Muscle of leg (tissue), 3 donors: ENCODE measurements at regions not wholly inside any gene's neighbourhood (a gene's known extent, or its start where the extent isn't known, plus 50 kb on each side); places are given as distances from the start of the nearest gene placed in this dataset.

ENCODE experiments used
- DNase-seq: peaks from one replicate; pipeline ENCODE4 v3.0.0; 2013
- H3K27ac ChIP-seq: one replicate; pipeline ENCODE4 v1.5.1; 2013; ENCODE audit warnings: mild to moderate bottlenecking, low read length, control low read depth
- H3K27me3 ChIP-seq: one replicate; pipeline ENCODE4 v1.6.1; 2013; ENCODE audit warnings: low read length; ENCODE audit not compliant: control insufficient read depth, insufficient read depth
- H3K36me3 ChIP-seq: one replicate; pipeline ENCODE4 v1.6.1; 2013; ENCODE audit warnings: low read length; ENCODE audit not compliant: control insufficient read depth, insufficient read depth
- H3K4me1 ChIP-seq: one replicate; pipeline ENCODE4 v1.6.1; 2013; ENCODE audit warnings: low read length; ENCODE audit not compliant: control insufficient read depth, insufficient read depth
- H3K4me3 ChIP-seq: one replicate; pipeline ENCODE4 v1.5.1; 2013; ENCODE audit warnings: low read length, control low read depth
- H3K9me3 ChIP-seq: replicated peaks from 2 replicates; pipeline ENCODE4 v1.6.1; 2013; ENCODE audit warnings: low read depth, low read length; ENCODE audit not compliant: control insufficient read depth
- WGBS: methylation state at CpG from one replicate; pipeline ENCODE4 v1.1.5; 2013; ENCODE audit warnings: missing lambda C conversion rate; ENCODE audit not compliant: insufficient coverage; 5-methylcytosine and 5-hydroxymethylcytosine counted together

DNA sequence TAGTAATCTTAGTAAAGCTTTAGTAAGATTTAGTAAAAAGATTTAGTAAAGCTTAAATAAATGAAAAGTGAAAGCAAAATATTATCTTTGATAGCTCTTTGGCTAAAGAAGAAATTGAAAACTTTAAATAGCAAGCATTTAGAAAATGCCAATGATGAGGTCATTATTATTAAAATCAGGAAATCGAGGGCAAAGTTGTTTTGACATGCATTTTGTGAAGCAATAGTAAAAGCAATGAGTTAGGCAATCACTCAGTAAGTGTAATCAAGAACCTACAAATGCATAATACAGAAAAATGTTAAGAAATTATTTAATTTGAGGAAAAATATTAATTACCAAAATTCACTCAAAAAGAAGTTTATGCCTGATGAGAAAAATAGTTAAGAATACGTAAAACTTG lies 280.3 kb upstream of the MME start:
- H3K9me3 ChIP-seq, result no peaks in the 10 kb centered on the region
- H3K4me1 ChIP-seq, result no peaks in the 10 kb centered on the region
- H3K4me3 ChIP-seq, result no peak overlapping the region
- H3K36me3 ChIP-seq, result no peaks in the 10 kb centered on the region
- no peak overlapping the region for H3K27ac ChIP-seq
- DNase-seq, result no peak
- no peaks in the 10 kb centered on the region for H3K27me3 ChIP-seq
- no CpG with 5 or more reads among the region's 2 CpGs for WGBS

DNA sequence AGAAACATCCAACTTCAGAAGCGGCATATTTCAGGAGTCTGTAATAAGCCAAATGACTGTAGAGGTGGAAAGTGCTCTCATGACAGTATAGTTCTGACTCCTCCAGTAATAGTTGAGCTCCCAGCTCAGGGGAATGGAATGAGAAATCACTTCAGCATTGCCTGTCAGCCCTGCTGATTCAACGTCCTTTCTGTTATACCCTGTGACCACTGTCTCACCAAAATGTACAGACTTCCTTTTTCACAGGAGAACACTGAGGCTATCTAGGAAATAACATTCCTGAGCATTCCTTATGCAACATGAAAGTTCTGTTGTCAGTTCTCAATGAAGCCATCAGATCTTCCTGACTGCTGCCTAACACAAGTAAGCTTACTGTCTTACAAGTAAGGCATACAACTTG lies 284.5 kb upstream of the MME start:
- Histone ChIP-seq H3K9me3 (no peaks in the 10 kb centered on the region), H3K4me1 (no peaks in the 10 kb centered on the region), H3K4me3 (no peak overlapping the region), H3K36me3 (no peaks in the 10 kb centered on the region), H3K27ac (no peak overlapping the region), H3K27me3 (no peaks in the 10 kb centered on the region)
- 0% methylated on average over 1 of the region's 2 CpGs for WGBS
- peak; percentile 39 for DNase-seq

DNA sequence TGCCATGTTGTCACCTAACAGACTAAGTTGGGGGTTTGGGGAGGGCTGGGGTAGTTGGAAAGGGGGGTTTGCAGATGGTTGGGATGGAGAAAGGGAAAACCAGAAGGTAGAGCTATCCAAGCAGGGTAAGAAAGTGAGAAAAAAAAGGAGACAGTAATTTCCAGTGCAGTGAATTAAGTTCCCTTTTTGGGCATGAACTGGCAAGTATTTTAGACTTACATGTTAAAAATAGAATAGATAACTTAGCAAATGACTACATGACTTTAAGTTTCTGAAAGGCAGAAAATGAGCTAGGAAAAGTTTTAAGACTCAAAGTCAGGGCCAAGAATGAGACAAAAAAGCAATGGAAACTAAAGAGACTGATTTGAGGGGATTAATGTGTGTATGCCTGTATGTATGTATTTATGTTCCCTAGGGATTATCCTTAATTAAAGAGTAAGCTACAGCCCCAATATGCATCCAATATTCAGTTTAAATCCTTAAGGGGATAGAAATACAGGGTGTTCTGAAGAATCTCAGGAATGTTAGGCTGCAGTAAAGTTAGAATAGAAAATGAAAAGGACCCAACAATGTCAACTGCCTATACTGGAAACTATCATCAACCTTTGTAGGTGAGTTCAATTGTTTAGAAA lies 285.2 kb upstream of the MME start:
- no peak overlapping the region for H3K27ac ChIP-seq
- H3K4me3 ChIP-seq, result no peak overlapping the region
- DNase-seq, result peak; percentile 20

DNA sequence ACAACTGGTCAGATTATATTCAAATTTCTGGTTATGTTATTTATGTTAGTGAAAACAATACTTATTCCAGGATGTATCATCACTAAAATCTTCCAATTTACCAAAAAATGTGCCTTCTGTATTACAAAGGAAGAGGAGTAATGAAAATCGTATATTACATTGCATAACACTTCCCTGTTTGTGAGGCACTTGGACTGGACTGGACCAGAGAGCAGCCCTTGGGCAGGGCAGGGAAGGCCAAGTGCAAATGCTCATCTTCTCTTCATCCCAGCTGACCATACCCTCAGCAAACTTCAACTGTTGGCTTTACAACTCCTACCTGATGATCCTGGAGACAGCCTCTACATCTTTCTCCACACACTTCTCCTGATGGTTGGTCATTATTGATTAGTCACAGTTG lies 285.7 kb upstream of the MME start:
- Histone ChIP-seq H3K27ac (no peak overlapping the region), H3K4me1 (no peaks in the 10 kb centered on the region), H3K27me3 (no peaks in the 10 kb centered on the region), H3K36me3 (no peaks in the 10 kb centered on the region), H3K4me3 (no peak overlapping the region), H3K9me3 (no peaks in the 10 kb centered on the region)
- no peak for DNase-seq
- WGBS, result no CpG with 5 or more reads among the region's 1 CpG

More for the DNA sequence above, 285.2 kb upstream of the MME start:
- no peaks in the 10 kb centered on the region for H3K36me3 ChIP-seq
- H3K9me3 ChIP-seq, result no peaks in the 10 kb centered on the region
- no peaks in the 10 kb centered on the region for H3K4me1 ChIP-seq
- no peaks in the 10 kb centered on the region for H3K27me3 ChIP-seq

DNA sequence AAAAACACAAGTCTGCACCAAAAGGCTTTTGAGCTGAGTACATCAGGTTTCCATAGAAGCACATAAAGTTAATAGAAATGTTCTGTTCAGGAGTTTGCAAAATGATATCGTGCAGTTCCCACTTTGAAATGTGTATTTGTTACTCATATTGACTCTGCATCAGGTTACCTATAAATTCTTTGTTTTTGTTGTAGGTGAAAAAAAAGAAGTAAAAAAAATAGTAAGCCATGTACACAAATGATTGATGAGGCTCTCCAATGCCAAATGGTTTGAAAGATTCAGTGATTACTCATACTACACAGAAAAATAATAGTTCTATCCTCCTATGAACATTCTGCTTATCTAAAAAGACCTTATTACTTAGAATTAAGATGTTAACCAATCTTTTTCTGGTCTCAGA lies 287.3 kb upstream of the MME start:
- Histone ChIP-seq H3K4me3 (no peak overlapping the region), H3K36me3 (no peaks in the 10 kb centered on the region), H3K9me3 (no peaks in the 10 kb centered on the region), H3K4me1 (no peaks in the 10 kb centered on the region), H3K27ac (no peak overlapping the region), H3K27me3 (no peaks in the 10 kb centered on the region)
- DNase-seq, result no peak
- WGBS, result no CpG with 5 or more reads among the region's 1 CpG

DNA sequence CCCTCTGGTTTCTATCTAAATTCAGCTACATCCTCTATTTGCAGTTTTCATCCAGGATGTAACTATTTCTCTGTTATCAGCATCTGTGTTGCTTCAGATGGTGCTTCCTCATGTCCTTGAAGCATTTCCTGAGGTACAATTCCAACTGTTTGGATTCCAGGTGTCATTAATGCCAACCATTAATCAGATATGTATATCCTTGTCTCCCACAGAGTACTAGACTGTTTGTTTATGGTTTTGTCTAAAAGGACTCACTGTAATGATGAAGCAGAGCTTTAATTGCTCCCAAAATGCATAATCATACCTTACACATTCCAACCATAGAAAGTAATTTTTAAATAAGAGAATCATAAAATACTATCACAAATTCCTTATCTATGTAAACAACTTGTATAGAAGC lies 288.5 kb upstream of the MME start:
- H3K4me3 ChIP-seq, result no peak overlapping the region
- H3K36me3 ChIP-seq, result no peaks in the 10 kb centered on the region
- no peaks in the 10 kb centered on the region for H3K27me3 ChIP-seq
- no peaks in the 10 kb centered on the region for H3K9me3 ChIP-seq
- DNase-seq, result no peak
- no peaks in the 10 kb centered on the region for H3K4me1 ChIP-seq
- H3K27ac ChIP-seq, result no peak overlapping the region

DNA sequence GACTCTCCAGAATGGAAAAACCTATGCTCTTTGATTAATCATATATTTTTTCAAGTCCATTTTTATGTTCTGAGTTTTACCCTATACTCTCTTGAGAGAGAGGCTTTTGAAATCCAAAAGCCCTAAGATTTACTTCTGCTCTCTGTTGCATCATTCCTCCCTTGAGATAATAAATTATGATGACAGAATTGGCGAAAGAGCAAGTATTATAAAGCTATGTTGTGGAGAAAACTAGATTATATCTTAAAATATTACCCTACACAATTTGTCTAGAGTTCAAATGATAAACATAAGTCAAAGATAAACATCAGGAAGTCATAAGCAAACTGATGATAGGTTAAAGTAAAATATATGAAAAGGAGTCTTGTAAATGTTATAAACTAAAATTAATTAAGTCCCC lies 293.4 kb upstream of the MME start:
- Histone ChIP-seq H3K36me3 (no peaks in the 10 kb centered on the region), H3K27me3 (no peaks in the 10 kb centered on the region), H3K27ac (no peak overlapping the region), H3K4me3 (no peak overlapping the region), H3K4me1 (no peaks in the 10 kb centered on the region), H3K9me3 (no peaks in the 10 kb centered on the region)
- no CpG with 5 or more reads among the region's 1 CpG for WGBS
- DNase-seq, result peak; percentile 56

DNA sequence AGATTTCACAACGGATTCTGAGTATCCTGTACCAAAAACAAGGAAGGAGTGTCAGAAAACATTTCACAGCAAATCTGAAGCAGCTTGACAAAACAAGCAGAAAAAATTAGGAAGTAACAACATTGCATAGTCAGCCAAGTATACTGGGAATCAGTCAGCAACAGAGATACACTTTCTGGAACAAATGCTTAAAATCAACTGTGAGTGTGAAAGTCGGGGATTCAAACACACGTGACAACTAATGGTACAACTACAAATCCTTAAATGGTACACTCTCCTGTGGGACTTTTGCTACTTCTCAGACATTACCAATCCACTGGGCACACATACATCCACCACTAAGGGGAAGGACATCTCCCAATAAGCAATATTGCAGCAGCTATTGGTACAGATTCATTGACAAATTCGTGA lies 296.6 kb upstream of the MME start:
- Histone ChIP-seq H3K4me3 (no peak overlapping the region), H3K27ac (no peak overlapping the region), H3K4me1 (no peaks in the 10 kb centered on the region), H3K36me3 (no peaks in the 10 kb centered on the region), H3K27me3 (no peaks in the 10 kb centered on the region), H3K9me3 (no peaks in the 10 kb centered on the region)
- WGBS, result no CpG with 5 or more reads among the region's 4 CpGs
- DNase-seq, result peak; percentile 72

DNA sequence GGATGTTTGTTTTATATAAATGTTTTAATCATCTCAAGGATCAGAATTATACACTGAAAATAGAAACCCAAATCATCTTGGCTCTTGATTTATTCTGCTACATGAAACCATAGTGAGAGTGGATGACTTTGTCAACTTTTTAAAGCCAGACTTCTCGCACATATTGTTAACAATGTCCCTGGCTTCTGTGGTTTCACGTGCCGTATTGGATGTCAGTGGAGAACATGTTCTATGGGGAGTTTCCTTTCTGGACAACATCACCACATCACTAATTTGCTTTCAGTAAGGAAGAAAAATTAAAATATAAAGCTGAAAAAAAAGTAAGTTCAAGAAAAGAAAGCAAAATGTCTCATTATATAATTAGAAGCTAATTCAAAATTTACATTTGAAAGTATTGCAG lies 297.1 kb upstream of the MME start:
- H3K27me3 ChIP-seq, result no peaks in the 10 kb centered on the region
- no peak overlapping the region for H3K4me3 ChIP-seq
- peak; percentile 40 for DNase-seq
- H3K4me1 ChIP-seq, result no peaks in the 10 kb centered on the region
- H3K36me3 ChIP-seq, result no peaks in the 10 kb centered on the region
- no peaks in the 10 kb centered on the region for H3K9me3 ChIP-seq
- WGBS, result no CpG with 5 or more reads among the region's 3 CpGs
- no peak overlapping the region for H3K27ac ChIP-seq

DNA sequence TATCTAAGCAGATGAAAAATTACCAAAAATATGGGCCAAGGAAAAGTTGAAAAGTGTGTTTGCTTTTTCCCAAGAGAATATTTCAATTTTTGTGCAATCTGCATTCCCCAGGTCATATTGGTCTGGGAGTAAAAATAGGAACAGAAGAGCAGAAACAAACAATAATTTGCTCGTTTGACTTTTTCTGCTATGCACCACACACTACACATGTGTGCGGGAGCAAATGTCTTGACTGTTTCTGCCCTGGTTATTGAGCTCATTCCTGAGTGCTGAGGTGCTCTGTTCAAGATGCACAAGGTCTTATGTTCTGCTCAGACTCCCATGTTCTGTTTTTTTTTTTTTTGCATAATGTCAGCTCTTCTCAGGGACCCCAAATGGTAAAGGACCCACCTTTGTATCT lies 298.0 kb upstream of the MME start:
- no peak overlapping the region for H3K27ac ChIP-seq
- WGBS, result 58% methylated on average over 2 of the region's 2 CpGs
- no peak for DNase-seq

DNA sequence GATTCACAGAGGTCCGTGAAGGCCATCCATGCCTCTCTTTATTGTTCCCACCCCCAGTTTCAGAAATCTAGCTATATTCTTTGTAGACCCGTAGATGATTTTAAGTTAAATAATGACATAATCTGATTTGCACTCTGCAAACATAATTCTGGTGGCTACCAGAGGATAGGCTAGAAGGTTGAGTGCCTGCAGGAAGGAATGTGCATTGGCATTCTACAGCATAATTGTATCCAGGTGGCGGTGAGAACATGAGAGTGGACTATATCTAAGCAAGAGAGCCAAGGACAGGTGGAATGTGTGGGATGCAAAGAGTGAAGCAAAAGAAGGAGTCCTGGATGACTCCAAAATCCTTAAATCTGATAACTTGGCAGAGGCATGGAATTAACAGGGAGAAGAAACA lies 298.5 kb upstream of the MME start:
- Histone ChIP-seq H3K36me3 (no peaks in the 10 kb centered on the region), H3K27ac (no peak overlapping the region)

More for the DNA sequence above, 298.0 kb upstream of the MME start:
- Histone ChIP-seq H3K4me3 (no peak overlapping the region), H3K4me1 (no peaks in the 10 kb centered on the region), H3K36me3 (no peaks in the 10 kb centered on the region), H3K9me3 (no peaks in the 10 kb centered on the region), H3K27me3 (no peaks in the 10 kb centered on the region)

More for the DNA sequence above, 298.5 kb upstream of the MME start:
- 80% methylated on average over 1 of the region's 3 CpGs for WGBS
- H3K9me3 ChIP-seq, result no peaks in the 10 kb centered on the region
- no peak for DNase-seq
- H3K4me3 ChIP-seq, result no peak overlapping the region
- H3K4me1 ChIP-seq, result no peaks in the 10 kb centered on the region
- H3K27me3 ChIP-seq, result no peaks in the 10 kb centered on the region
